GM04504 (cell line): ENCODE measurements at regions not wholly inside any gene's neighbourhood (a gene's known extent, or its start where the extent isn't known, plus 50 kb on each side); places are given as distances from the start of the nearest gene placed in this dataset.

Source experiments
- DNase-seq: peaks from one replicate; pipeline ENCODE4 v3.0.0-alpha.2; 2012; ENCODE audit warnings: low read depth

DNA sequence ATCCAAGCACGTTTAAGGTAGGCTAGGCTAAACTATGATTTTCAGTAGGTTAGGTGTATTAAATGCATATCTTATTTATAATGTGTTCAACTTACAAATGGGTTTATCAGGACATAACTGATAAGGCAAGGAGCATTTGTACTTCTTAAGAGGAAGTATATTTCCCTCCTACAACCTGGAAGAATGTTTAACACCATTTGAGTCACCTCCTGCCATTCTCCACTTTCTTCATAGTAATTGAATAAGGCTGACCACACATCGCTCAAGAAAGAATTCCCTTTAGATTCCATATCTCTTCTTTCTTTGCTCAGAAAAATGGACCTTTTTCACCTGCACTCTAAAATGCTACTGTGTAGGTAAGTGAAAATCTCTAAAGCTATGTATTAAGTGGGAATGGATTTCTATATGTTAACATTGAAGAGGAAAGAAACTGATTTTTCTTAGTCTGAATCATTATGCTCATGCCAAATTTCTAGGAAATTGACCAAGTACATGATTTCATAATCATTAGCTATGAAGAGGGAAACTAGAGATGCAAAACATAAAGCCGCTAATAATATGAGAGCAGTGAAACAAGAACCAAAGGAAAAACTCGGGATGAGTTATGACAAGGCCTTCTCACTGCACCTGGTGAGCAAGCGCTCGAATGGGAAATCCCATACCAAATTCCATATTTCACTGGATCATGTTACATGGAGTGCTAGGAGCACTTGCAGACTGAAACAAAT lies 210.4 kb downstream of the ALDH8A1 start:
- DNase-seq: no peak

DNA sequence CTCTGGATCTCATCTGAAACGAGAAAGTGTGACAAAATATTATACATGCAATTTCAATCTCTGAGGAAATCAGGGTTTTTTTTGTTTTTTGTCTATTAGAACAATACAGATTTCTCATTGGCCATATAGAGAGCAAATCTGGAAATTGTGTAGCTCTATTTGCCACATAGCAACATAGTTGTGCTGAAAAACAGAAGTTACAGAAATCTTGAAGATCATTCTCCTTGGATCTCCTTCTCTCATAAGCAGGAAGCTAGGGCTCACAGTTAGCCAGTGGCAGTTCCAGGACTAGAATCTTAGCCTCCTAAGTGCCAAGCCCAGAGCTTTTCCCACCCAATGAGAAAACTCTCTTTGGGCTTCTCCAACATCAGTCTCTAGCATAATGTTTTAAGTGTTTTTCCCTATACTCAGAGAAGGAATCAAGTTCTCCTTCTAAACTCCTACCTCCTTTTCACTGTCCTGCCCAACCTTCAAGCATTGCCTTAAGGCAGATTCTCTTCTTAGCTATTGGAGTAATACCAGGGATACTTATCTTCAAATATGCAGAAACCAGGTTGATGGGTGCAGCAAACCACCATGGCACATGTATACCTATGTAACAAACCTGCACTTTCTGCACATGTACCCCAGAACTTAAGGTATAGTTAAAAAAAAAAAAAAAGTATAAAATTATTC lies 211.6 kb downstream of the ALDH8A1 start:
- no peak for DNase-seq

- no peak for DNase-seq
Measured at GRCh38 chr6:134735461-134735860, 214.4 kb downstream of the ALDH8A1 start.

DNA sequence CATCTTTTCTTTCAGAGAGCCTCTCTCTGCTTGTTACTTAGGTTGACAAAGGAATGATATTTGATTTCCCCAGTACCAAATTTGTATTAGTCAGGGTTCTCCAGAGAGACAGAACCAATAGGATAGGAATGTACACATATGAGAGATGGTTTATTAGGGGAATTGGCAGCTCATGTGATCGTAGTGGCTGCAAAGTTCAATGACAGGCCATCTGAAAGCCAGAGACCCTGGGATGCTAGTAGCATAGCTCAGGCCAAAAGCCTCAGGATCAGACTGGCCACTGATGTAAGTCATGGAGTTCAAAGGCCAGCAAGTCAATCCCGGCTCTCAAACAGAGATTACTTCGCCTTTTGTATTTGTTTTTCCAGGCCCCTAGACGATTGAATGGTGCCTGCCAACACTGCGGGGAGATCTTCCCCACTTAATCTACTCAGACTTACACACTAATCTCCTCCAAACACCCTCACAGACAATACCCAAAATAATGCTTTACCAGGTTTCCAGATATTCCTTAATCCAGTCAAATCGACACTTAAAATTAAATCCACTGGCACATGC lies 215.5 kb downstream of the ALDH8A1 start:
- no peak for DNase-seq

GRCh38 chr6:134733801-134734200 lies 216.1 kb downstream of the ALDH8A1 start:
- DNase-seq: no peak

GRCh38 chr6:134732763-134733162 lies 217.1 kb downstream of the ALDH8A1 start:
- DNase-seq: no peak

DNA sequence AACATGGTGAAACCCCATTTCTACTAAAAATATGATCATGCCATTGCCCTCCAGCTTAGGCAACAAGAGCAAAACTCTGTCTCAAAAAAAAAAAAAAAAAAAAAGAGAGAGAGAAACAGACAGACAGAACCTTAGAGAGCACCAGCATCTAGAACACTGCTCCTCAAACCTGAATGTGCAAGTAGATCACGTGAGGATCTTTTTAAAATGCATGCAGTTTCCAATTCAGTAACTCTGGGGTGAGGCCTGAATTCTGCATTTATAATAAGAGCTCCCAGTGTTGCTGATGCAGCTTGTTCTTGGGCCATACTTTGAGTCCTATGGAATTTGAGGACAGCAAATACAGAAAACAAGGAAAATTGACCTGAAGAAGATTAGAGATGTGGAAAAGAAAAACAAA lies 218.3 kb downstream of the ALDH8A1 start:
- DNase-seq: no peak

DNA sequence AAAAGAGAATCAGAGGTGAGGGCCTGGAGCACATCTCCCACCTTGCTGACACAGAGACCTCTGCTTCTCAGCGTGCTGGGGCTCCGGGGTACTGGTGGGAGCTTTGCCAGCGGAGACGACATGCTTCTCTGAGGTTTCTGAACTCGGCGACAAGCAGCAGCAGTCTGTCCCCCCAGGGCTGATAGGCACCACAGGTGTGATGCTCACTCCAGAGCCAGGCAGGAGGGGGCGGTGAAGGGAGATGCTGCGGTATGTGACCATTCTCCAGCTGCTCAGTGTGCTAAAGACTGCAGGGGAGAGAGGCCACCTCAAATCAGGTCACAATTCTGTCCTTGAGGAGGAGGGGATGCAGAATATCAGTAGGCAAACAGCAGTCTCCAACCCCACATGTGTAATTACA lies 219.9 kb downstream of the ALDH8A1 start:
- no peak for DNase-seq

GRCh38 chr6:134729561-134729960 lies 220.3 kb downstream of the ALDH8A1 start:
- no peak for DNase-seq

GRCh38 chr6:134727081-134727480 lies 222.8 kb downstream of the ALDH8A1 start:
- DNase-seq: no peak

DNA sequence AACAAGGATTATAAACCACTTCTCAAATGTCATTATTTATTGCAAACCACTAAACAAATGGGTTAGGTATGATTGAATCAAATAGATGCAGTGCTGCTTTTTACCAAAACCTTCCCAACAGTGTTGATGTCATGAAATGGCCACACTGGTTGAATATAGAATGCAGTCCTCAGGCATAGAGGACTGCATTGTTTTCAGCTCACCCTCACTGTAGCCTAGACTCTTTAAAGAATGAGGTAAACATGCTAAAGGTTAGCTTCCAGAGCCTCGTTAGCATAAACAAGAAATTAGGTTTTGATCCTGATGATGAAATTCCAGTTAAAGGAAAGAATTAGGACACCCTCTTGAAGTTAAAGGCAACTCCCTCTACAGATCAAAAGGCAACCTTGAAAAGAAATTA lies 224.3 kb downstream of the ALDH8A1 start:
- no peak for DNase-seq

- DNase-seq: no peak
Measured at GRCh38 chr6:134724771-134725340, 225.0 kb downstream of the ALDH8A1 start.

GRCh38 chr6:134723081-134723871 lies 226.6 kb downstream of the ALDH8A1 start:
- no peak for DNase-seq

DNA sequence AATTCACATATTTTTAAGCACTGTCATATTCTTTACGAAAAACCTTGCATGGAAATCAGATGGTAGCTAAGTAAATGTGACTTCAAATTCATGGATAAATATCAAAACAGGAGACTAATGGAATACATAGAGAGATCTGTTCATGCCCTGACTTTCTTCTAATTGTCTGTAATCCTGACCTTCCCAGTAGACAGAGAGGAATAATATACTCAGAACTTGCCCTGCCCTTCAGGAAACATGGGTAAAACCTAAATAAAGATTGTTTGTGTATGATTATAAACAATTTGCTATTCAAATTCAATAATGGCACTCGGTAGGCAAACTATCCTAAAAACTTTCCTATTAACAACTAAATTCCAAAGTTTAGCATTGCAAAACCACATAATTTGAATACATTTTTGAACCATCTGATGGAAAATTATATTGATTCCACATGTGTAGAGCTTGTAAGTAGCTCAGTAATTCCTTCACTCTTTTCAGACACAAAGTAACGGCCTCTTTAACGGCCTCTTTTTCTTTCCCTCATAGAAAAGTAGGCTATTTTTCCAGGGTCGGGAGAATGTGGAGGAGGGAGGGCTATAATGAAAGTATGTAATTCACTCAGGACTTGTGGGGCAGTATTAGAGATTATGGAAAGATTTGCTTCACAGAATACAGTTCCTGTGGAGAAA lies 227.6 kb downstream of the ALDH8A1 start:
- no peak for DNase-seq

DNA sequence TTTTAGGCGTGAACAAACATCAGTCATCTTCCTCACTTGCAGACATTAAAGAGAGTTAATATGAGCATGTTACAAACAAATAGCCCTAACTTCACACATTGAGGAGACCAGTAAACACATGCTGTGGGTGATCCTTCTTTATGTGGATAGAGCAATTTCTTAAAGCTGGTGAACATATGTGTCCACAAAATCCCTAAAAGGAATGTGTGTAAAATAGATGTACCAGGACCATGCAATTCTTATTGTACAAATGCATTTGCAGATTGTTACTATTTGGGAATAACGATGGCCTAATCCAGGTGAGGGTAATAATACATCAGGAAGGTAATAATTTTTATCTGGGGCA lies 228.9 kb downstream of the ALDH8A1 start:
- DNase-seq: no peak

DNA sequence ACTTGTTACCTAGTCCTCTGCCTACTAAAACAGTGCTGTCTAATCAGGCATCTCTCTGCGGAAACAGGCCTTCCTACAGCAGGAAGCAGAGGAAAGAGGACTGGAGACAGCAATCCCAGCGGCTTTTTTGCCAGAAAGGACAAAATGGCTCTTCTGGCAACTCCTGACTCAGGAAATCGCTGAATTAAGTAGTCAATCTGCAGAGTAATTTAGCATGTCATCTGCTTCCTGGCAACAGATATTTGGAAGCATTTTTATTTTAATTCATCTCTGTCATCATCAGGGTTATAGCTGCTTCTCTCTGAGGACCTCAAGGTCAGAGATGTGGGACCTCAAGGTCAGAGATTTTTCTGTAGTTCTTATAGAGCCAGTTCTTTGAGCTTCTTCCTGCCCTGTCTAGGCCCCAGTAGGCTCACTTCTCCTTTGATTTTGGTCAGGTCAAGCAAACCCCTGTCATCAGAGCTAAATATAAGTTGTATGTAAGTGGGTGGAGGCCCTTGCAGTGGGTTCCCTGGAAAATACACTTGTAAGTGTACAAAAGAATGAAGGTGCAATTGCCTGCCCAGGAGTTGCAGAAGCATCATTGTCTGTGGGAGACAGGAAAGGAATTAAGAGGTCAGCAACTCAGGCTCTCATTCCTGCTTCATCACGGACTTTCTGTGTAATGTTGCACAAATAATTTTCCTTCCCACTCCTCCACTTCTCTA lies 229.4 kb downstream of the ALDH8A1 start:
- DNase-seq: no peak

DNA sequence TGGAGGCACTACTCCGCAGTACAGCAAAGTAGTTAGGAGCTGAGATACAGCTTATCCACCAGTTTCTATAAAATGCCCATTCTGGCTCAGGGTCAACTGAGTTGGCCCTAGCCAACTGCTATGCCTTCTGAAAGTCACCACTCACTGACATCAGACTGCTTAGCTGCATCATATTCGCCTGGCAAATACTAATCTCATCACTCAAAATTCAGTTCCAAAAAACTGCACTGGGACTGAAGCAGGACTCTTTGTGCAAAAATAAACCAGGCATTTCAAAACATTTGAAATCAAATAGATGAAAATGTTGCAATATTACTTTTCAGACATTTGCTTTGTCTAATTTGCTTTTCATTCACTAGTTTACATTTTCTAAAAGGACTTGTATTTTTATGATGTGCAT lies 230.0 kb downstream of the ALDH8A1 start:
- DNase-seq: no peak

DNA sequence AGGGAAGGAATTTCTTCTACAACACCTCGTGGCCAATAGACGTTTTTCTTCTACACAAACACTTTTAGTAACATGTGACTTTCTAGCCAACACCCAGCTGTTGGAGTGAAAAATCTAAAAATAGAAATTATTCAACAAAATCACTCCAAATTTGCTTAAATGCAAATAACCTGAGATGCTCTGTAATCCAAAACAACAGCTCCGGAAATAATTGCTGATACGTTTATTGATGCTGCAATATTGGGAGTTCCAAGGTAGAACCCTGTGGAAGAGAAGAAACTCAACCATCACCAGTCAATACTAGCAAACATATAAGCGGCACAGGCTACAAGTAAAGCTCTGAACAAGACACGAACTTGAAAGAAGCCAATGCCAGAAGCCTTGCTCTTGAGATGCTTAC lies 230.6 kb downstream of the ALDH8A1 start:
- no peak for DNase-seq

- DNase-seq: no peak
Measured at GRCh38 chr6:134714679-134715078, 235.2 kb downstream of the ALDH8A1 start.

DNA sequence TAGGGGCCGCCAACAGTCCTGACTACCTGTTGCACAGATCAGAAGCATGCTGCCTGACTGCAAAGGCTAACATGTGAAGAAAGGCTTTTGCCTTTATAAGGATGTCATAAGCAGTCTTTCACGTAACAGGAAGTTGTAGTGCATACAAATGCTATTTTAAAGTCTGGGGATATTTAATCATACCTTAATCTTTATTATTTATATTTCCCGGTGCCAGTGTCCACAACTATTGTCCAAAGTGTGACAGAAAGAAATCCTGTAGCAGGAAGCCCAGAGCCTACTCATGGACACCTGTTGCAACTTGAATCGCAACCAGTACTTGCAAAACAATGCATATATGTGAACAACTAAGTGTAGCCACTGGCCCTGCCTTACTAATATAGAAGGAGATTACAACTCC lies 235.8 kb downstream of the ALDH8A1 start:
- DNase-seq: no peak

DNA sequence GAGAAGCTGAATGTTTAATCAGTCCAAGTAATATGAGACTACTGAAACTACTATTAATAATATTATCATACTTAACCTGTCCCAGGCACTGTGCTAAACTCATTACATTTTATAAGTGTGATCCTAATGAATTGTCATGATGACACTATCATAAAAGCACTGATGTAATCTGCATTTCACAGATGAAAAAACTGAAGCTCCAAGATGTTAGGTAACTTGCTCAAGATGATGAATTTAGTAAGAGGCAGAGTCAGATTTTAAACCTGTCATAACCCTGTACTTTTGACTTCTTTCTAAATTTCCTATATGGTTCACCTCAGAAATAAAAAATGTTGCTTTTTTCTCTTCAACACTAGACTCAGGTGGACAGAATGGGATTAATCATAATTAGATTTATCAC lies 237.6 kb downstream of the ALDH8A1 start:
- DNase-seq: no peak
